T-cell (primary cell): ENCODE measurements at regions not wholly inside any gene's neighbourhood (a gene's known extent, or its start where the extent isn't known, plus 50 kb on each side); places are given as distances from the start of the nearest gene placed in this dataset.

ENCODE experiments used
- ATAC-seq, 4 experiments: fragments of 200-7000 bp in 3 of 4; fragments of 150-1000 bp in 1 of 4; cut with Tn5 transposase; replicated peaks in 1 of 4; 1 replicate in 3 of 4; 2 replicates in 1 of 4; pipeline ENCODE4 v1.10.0; 2021; ENCODE audit warnings: moderate library complexity in 3 of 4, mild to moderate bottlenecking in 2 of 4, moderate number of reproducible peaks in 1 of 4
- CTCF ChIA-PET, 2 donors: fragments of 300-600 bp; sonication (Branson Sonifier 250); formaldehyde crosslinking; loops; one replicate each; lab custom pipeline; 2022; ENCODE audit warnings: antibody characterized with exemption in 2 of 2; lab: Charles Lee
- POLR2A ChIA-PET, 2 donors: fragments of 300-600 bp; sonication (Branson Sonifier 250); formaldehyde crosslinking; loops; one replicate each; lab custom pipeline; 2022; ENCODE audit warnings: antibody characterized with exemption in 2 of 2; lab: Charles Lee
- DNase-seq, 35 experiments: peaks; one replicate each; pipeline versions ENCODE4 v3.0.0 to v3.0.0-alpha.2; 2013 to 2023
- H3K27ac ChIP-seq: one replicate; pipeline ENCODE4 v1.5.1; 2013; ENCODE audit warnings: low read length
- H3K27me3 ChIP-seq, 2 experiments: replicated peaks in 1 of 2; 1 replicate in 1 of 2; 2 replicates in 1 of 2; pipeline versions ENCODE4 v1.6.1 to v1.7.0; 2013; ENCODE audit warnings: low read length in 1 of 2, mixed read lengths in 1 of 2; ENCODE audit not compliant: control insufficient read depth in 2 of 2, insufficient read depth in 2 of 2; ENCODE audit errors: extremely low read depth in 1 of 2
- H3K36me3 ChIP-seq, 2 donors: 1 replicate in 1 of 2; 2 replicates in 1 of 2; pipeline versions ENCODE4 v1.6.1 to v1.7.0; 2013; ENCODE audit warnings: low read length in 1 of 2; ENCODE audit not compliant: control insufficient read depth in 2 of 2, insufficient read depth in 1 of 2; ENCODE audit errors: extremely low read depth in 1 of 2
- H3K4me1 ChIP-seq, 2 experiments: 1 replicate in 1 of 2; 2 replicates in 1 of 2; pipeline versions ENCODE4 v1.6.1 to v1.7.0; 2013; ENCODE audit warnings: low read length in 2 of 2, mixed read lengths in 1 of 2; ENCODE audit not compliant: insufficient read depth in 2 of 2, control insufficient read depth in 1 of 2; ENCODE audit errors: extremely low read depth in 1 of 2
- H3K4me3 ChIP-seq, 2 donors: 1 replicate in 1 of 2; 2 replicates in 1 of 2; pipeline versions ENCODE4 v1.5.1 to v1.7.0; 2013; ENCODE audit warnings: mild to moderate bottlenecking in 2 of 2, low read length in 1 of 2, moderate library complexity in 1 of 2; ENCODE audit not compliant: control insufficient read depth in 1 of 2; ENCODE audit errors: extremely low read depth in 1 of 2
- H3K9me3 ChIP-seq: 2 replicates; pipeline ENCODE4 v1.7.0; 2013
- H3K27ac Mint-ChIP-seq, 2 donors: one replicate each; pipeline ENCODE4 v1.8.0; 2020 to 2021; ENCODE audit warnings: mild to moderate bottlenecking in 2 of 2, mixed read lengths in 2 of 2
- H3K27me3 Mint-ChIP-seq, 2 donors: one replicate each; pipeline ENCODE4 v1.8.0; 2021 to 2022; ENCODE audit warnings: mixed read lengths in 2 of 2
- H3K36me3 Mint-ChIP-seq: one replicate; pipeline ENCODE4 v1.8.0; 2021; ENCODE audit warnings: mixed read lengths
- H3K4me1 Mint-ChIP-seq, 3 donors: one replicate each; pipeline ENCODE4 v1.8.0; 2020 to 2022; ENCODE audit warnings: mixed read lengths in 3 of 3, mild to moderate bottlenecking in 1 of 3
- H3K4me3 Mint-ChIP-seq, 3 donors: one replicate each; pipeline ENCODE4 v1.8.0; 2020 to 2022; ENCODE audit warnings: mild to moderate bottlenecking in 3 of 3, mixed read lengths in 3 of 3, moderate library complexity in 3 of 3
- H3K9me3 Mint-ChIP-seq, 3 donors: one replicate each; pipeline ENCODE4 v1.8.0; 2020 to 2022; ENCODE audit warnings: mixed read lengths in 3 of 3
- WGBS: methylation state at CpG from one replicate; pipeline ENCODE4 v1.1.5; 2013; ENCODE audit warnings: missing lambda C conversion rate; ENCODE audit not compliant: insufficient coverage; 5-methylcytosine and 5-hydroxymethylcytosine counted together

- Histone ChIP-seq H3K9me3 (no peaks in the 10 kb centered on the region), H3K27me3 (no peaks in the 10 kb centered on the region)
- 80% methylated on average over 10 of the region's 10 CpGs for WGBS
These were observed 1168.5 kb upstream of the ADGRL2 start for GRCh38 chr1:80632284-80632683.

GRCh38 chr1:80629304-80629837 lies 1171.4 kb upstream of the ADGRL2 start:
- DNase-seq: no peak
- no peaks in the 10 kb centered on the region for H3K36me3 ChIP-seq
- no peak overlapping the region for H3K27ac Mint-ChIP-seq
- no CpG with 5 or more reads among the region's 3 CpGs for WGBS
- CTCF ChIA-PET: no interaction called here
- no peaks in the 10 kb centered on the region for H3K27me3 ChIP-seq
- H3K4me3 Mint-ChIP-seq: no peak overlapping the region
- H3K4me1 ChIP-seq: no peaks in the 10 kb centered on the region
- no peak for ATAC-seq
- peaks cover 8 to 25% (median 14%) of the 10 kb centered on the region in 3 donors for H3K9me3 Mint-ChIP-seq
- no peaks in the 10 kb centered on the region for H3K36me3 Mint-ChIP-seq
- POLR2A ChIA-PET: no interaction called here
- H3K4me3 ChIP-seq: no peak overlapping the region
- H3K4me1 Mint-ChIP-seq: no peaks in the 10 kb centered on the region
- no peak overlapping the region for H3K27ac ChIP-seq
- H3K27me3 Mint-ChIP-seq: no peaks in the 10 kb centered on the region
- no peaks in the 10 kb centered on the region for H3K9me3 ChIP-seq

More at GRCh38 chr1:80632284-80632683, 1168.5 kb upstream of the ADGRL2 start:
- POLR2A ChIA-PET: no interaction called here
- H3K4me3 ChIP-seq: no peak overlapping the region
- DNase-seq (no peak), ATAC-seq (no peak)
- H3K27ac Mint-ChIP-seq: no peak overlapping the region
- no peaks in the 10 kb centered on the region for H3K27me3 Mint-ChIP-seq
- H3K36me3 Mint-ChIP-seq: no peaks in the 10 kb centered on the region
- H3K4me1 ChIP-seq: no peaks in the 10 kb centered on the region
- H3K36me3 ChIP-seq: no peaks in the 10 kb centered on the region
- H3K27ac ChIP-seq: no peak overlapping the region
- H3K4me3 Mint-ChIP-seq: no peak overlapping the region
- CTCF ChIA-PET: no interaction called here
- H3K4me1 Mint-ChIP-seq: no peaks in the 10 kb centered on the region
- H3K9me3 Mint-ChIP-seq: peaks cover 11 to 21% (median 13%) of the 10 kb centered on the region in 3 donors

- H3K4me3 ChIP-seq: no peak overlapping the region
- DNase-seq (no peak), ATAC-seq (no peak)
- H3K4me1 ChIP-seq: no peaks in the 10 kb centered on the region
- no peak overlapping the region for H3K27ac ChIP-seq
- Mint-ChIP-seq H3K36me3 (no peaks in the 10 kb centered on the region), H3K27me3 (no peaks in the 10 kb centered on the region), H3K9me3 (peaks cover 4 to 34% (median 24%) of the 10 kb centered on the region in 3 donors), H3K4me1 (no peaks in the 10 kb centered on the region), H3K4me3 (no peak overlapping the region), H3K27ac (no peak overlapping the region)
- no peaks in the 10 kb centered on the region for H3K36me3 ChIP-seq
- no peaks in the 10 kb centered on the region for H3K9me3 ChIP-seq
- POLR2A ChIA-PET: no interaction called here
- WGBS: no CpG with 5 or more reads among the region's 4 CpGs
- CTCF ChIA-PET: no interaction called here
- no peaks in the 10 kb centered on the region for H3K27me3 ChIP-seq
These were observed 1176.1 kb upstream of the ADGRL2 start for GRCh38 chr1:80624682-80625081.

- peaks cover 2% of the 10 kb centered on the region for H3K9me3 ChIP-seq
- Mint-ChIP-seq H3K27ac (no peak overlapping the region), H3K9me3 (peaks cover 13 to 31% (median 17%) of the 10 kb centered on the region in 3 donors), H3K27me3 (no peaks in the 10 kb centered on the region), H3K4me1 (no peaks in the 10 kb centered on the region), H3K4me3 (no peak overlapping the region), H3K36me3 (no peaks in the 10 kb centered on the region)
- H3K27me3 ChIP-seq: no peaks in the 10 kb centered on the region
- no peak overlapping the region for H3K27ac ChIP-seq
- ChIA-PET POLR2A (no interaction called here), CTCF (no interaction called here)
- H3K4me3 ChIP-seq: no peak overlapping the region
- H3K4me1 ChIP-seq: no peaks in the 10 kb centered on the region
- H3K36me3 ChIP-seq: no peaks in the 10 kb centered on the region
- ATAC-seq: peak in 1 of 4 experiments; percentile 13
- no peak for DNase-seq
These were observed 1193.7 kb upstream of the ADGRL2 start for GRCh38 chr1:80607064-80607463.

GRCh38 chr1:80594013-80594412 lies 1206.7 kb upstream of the ADGRL2 start:
- peaks cover 16 to 47% (median 44%) of the 10 kb centered on the region in 3 donors for H3K9me3 Mint-ChIP-seq
- H3K27me3 Mint-ChIP-seq: no peaks in the 10 kb centered on the region
- Histone ChIP-seq H3K36me3 (no peaks in the 10 kb centered on the region), H3K27me3 (no peaks in the 10 kb centered on the region), H3K27ac (no peak overlapping the region), H3K4me1 (no peaks in the 10 kb centered on the region), H3K4me3 (no peak overlapping the region), H3K9me3 (no peaks in the 10 kb centered on the region)
- no peak overlapping the region for H3K4me3 Mint-ChIP-seq
- H3K36me3 Mint-ChIP-seq: no peaks in the 10 kb centered on the region
- CTCF ChIA-PET: no interaction called here
- POLR2A ChIA-PET: no interaction called here
- DNase-seq: no peak
- no peaks in the 10 kb centered on the region for H3K4me1 Mint-ChIP-seq
- H3K27ac Mint-ChIP-seq: no peak overlapping the region
- 88% methylated on average over 2 of the region's 3 CpGs for WGBS
- no peak for ATAC-seq

- Mint-ChIP-seq H3K36me3 (no peaks in the 10 kb centered on the region), H3K27me3 (no peaks in the 10 kb centered on the region), H3K4me1 (no peaks in the 10 kb centered on the region), H3K4me3 (no peak overlapping the region), H3K27ac (no peak overlapping the region), H3K9me3 (peaks cover 16 to 45% (median 42%) of the 10 kb centered on the region in 3 donors)
- Histone ChIP-seq H3K4me3 (no peak overlapping the region), H3K27me3 (no peaks in the 10 kb centered on the region), H3K27ac (no peak overlapping the region), H3K4me1 (no peaks in the 10 kb centered on the region), H3K36me3 (no peaks in the 10 kb centered on the region), H3K9me3 (no peaks in the 10 kb centered on the region)
- POLR2A ChIA-PET: no interaction called here
- ATAC-seq (no peak), DNase-seq (no peak)
- CTCF ChIA-PET: no interaction called here
- no CpG with 5 or more reads among the region's 4 CpGs for WGBS
These were observed 1207.5 kb upstream of the ADGRL2 start for GRCh38 chr1:80593197-80593596.

- no peak overlapping the region for H3K4me3 Mint-ChIP-seq
- peaks cover 20 to 23% (median 21%) of the 10 kb centered on the region in 3 donors for H3K9me3 Mint-ChIP-seq
- H3K4me1 ChIP-seq: no peaks in the 10 kb centered on the region
- 83% methylated on average over 1 of the region's 4 CpGs for WGBS
- no peaks in the 10 kb centered on the region for H3K4me1 Mint-ChIP-seq
- peaks cover 2% of the 10 kb centered on the region for H3K9me3 ChIP-seq
- no peaks in the 10 kb centered on the region for H3K27me3 ChIP-seq
- DNase-seq (no peak), ATAC-seq (no peak)
- CTCF ChIA-PET: no interaction called here
- no peaks in the 10 kb centered on the region for H3K36me3 ChIP-seq
- no peak overlapping the region for H3K4me3 ChIP-seq
- H3K27ac ChIP-seq: no peak overlapping the region
- H3K27me3 Mint-ChIP-seq: no peaks in the 10 kb centered on the region
- POLR2A ChIA-PET: no interaction called here
- no peak overlapping the region for H3K27ac Mint-ChIP-seq
- no peaks in the 10 kb centered on the region for H3K36me3 Mint-ChIP-seq
These were observed 1217.8 kb upstream of the ADGRL2 start for GRCh38 chr1:80582980-80583379.
